GM19328 (cell line): ENCODE measurements at regions not wholly inside any gene's neighbourhood (a gene's known extent, or its start where the extent isn't known, plus 50 kb on each side); places are given as distances from the start of the nearest gene placed in this dataset.
A peak's percentile ranks its signal among the peaks of the same experiment; 100 is the strongest.

Source experiments
- ATAC-seq: cut with Tn5 transposase; IDR thresholded peaks from one replicate; pipeline ENCODE4 v1.9.1; 2021; ENCODE audit warnings: mild to moderate bottlenecking, moderate library complexity; ENCODE audit not compliant: unreplicated experiment

- no peak for ATAC-seq
Observed at GRCh38 chr20:52590100-52590499, 382.1 kb upstream of the TSHZ2 start.

GRCh38 chr20:52589251-52589812, 382.8 kb upstream of the TSHZ2 start:
- no peak for ATAC-seq

GRCh38 chr20:52586660-52587059, 385.5 kb upstream of the TSHZ2 start:
- no peak for ATAC-seq

GRCh38 chr20:52585333-52585732, 386.8 kb upstream of the TSHZ2 start:
- no peak for ATAC-seq

GRCh38 chr20:52578559-52578958, 387.0 kb upstream of the ZFP64 start:
- no peak for ATAC-seq

- no peak for ATAC-seq
Observed at GRCh38 chr20:52577696-52578095, 386.1 kb upstream of the ZFP64 start.

GRCh38 chr20:52572687-52573086, 381.1 kb upstream of the ZFP64 start:
- no peak for ATAC-seq

GRCh38 chr20:52569201-52569600, 377.6 kb upstream of the ZFP64 start:
- no peak for ATAC-seq

GRCh38 chr20:52565614-52566013, 374.0 kb upstream of the ZFP64 start:
- ATAC-seq, result no peak

GRCh38 chr20:52564594-52564993, 373.0 kb upstream of the ZFP64 start:
- ATAC-seq, result no peak

- no peak for ATAC-seq
Observed at GRCh38 chr20:52552181-52552872, 360.7 kb upstream of the ZFP64 start.

- no peak for ATAC-seq
Observed at GRCh38 chr20:52542131-52542530, 350.6 kb upstream of the ZFP64 start.

- no peak for ATAC-seq
Observed at GRCh38 chr20:52540509-52540908, 348.9 kb upstream of the ZFP64 start.

- ATAC-seq, result no peak
Observed at GRCh38 chr20:52539891-52540290, 348.3 kb upstream of the ZFP64 start.

- ATAC-seq, result no peak
Observed at GRCh38 chr20:52536841-52537400, 345.3 kb upstream of the ZFP64 start.

- no peak for ATAC-seq
Observed at GRCh38 chr20:52536040-52536439, 344.5 kb upstream of the ZFP64 start.

- no peak for ATAC-seq
Observed at GRCh38 chr20:52534616-52535015, 343.0 kb upstream of the ZFP64 start.

- ATAC-seq, result no peak
Observed at GRCh38 chr20:52533401-52533800, 341.8 kb upstream of the ZFP64 start.

- ATAC-seq, result no peak
Observed at GRCh38 chr20:52532674-52533073, 341.1 kb upstream of the ZFP64 start.

GRCh38 chr20:52530571-52530970, 339.0 kb upstream of the ZFP64 start:
- no peak for ATAC-seq

GRCh38 chr20:52529826-52530225, 338.2 kb upstream of the ZFP64 start:
- no peak for ATAC-seq

- ATAC-seq, result no peak
Observed at GRCh38 chr20:52524861-52525260, 333.3 kb upstream of the ZFP64 start.

GRCh38 chr20:52518735-52519134, 327.2 kb upstream of the ZFP64 start:
- ATAC-seq, result peak; percentile 57
